Forelimb muscle (tissue), 1 donor: ENCODE measurements at regions not wholly inside any gene's neighbourhood (a gene's known extent, or its start where the extent isn't known, plus 50 kb on each side); places are given as distances from the start of the nearest gene placed in this dataset.

Experiments used
- DNase-seq: peaks from one replicate; pipeline ENCODE4 v3.0.0-alpha.2; 2013; ENCODE audit warnings: low read depth

- no peak for DNase-seq
Measured at GRCh38 chr12:76220980-76221379, 127.2 kb downstream of the BBS10 start.

GRCh38 chr12:76219806-76220205, 128.4 kb downstream of the BBS10 start:
- DNase-seq = no peak

- no peak for DNase-seq
Measured at GRCh38 chr12:76216585-76217472, 131.4 kb downstream of the BBS10 start.

GRCh38 chr12:76208129-76208528, 123.6 kb upstream of the NAP1L1 start:
- no peak for DNase-seq

- DNase-seq = no peak
Measured at GRCh38 chr12:76206677-76207072, 122.2 kb upstream of the NAP1L1 start.

GRCh38 chr12:76206039-76206676, 121.7 kb upstream of the NAP1L1 start:
- DNase-seq = no peak

GRCh38 chr12:76202621-76203020, 118.1 kb upstream of the NAP1L1 start:
- DNase-seq = no peak

GRCh38 chr12:76201758-76202157, 117.3 kb upstream of the NAP1L1 start:
- no peak for DNase-seq

GRCh38 chr12:76201316-76201715, 116.8 kb upstream of the NAP1L1 start:
- no peak for DNase-seq

- DNase-seq = no peak
Measured at GRCh38 chr12:76199808-76200207, 115.3 kb upstream of the NAP1L1 start.

- DNase-seq = no peak
Measured at GRCh38 chr12:76198839-76199238, 114.4 kb upstream of the NAP1L1 start.

- DNase-seq = no peak
Measured at GRCh38 chr12:76197283-76197682, 112.8 kb upstream of the NAP1L1 start.

- no peak for DNase-seq
Measured at GRCh38 chr12:76195920-76196319, 111.4 kb upstream of the NAP1L1 start.

- no peak for DNase-seq
Measured at GRCh38 chr12:76194724-76195123, 110.2 kb upstream of the NAP1L1 start.

GRCh38 chr12:76193961-76194360, 109.5 kb upstream of the NAP1L1 start:
- DNase-seq = no peak

GRCh38 chr12:76192416-76192815, 107.9 kb upstream of the NAP1L1 start:
- DNase-seq = no peak

GRCh38 chr12:76190299-76190698, 105.8 kb upstream of the NAP1L1 start:
- DNase-seq = no peak

GRCh38 chr12:76189851-76190250, 105.4 kb upstream of the NAP1L1 start:
- DNase-seq = no peak

- DNase-seq = no peak
Measured at GRCh38 chr12:76187177-76187576, 102.7 kb upstream of the NAP1L1 start.

GRCh38 chr12:76186131-76186906, 101.8 kb upstream of the NAP1L1 start:
- no peak for DNase-seq

GRCh38 chr12:76183459-76184186, 99.1 kb upstream of the NAP1L1 start:
- DNase-seq = no peak
